Nephron (organoid): ENCODE measurements at regions not wholly inside any gene's neighbourhood (a gene's known extent, or its start where the extent isn't known, plus 50 kb on each side); places are given as distances from the start of the nearest gene placed in this dataset.
"Not testable (repeated sequence)": the region's sequence is repeated elsewhere in the genome, so short reads cannot be mapped to it uniquely, and the experiment has no call there.

Experiments
- H3K27ac Mint-ChIP-seq, 3 experiments: 2 replicates each; pipeline ENCODE4 v1.8.0; 2020; ENCODE audit warnings: mixed read lengths in 3 of 3, mild to moderate bottlenecking in 2 of 3, moderate library complexity in 1 of 3
- H3K27me3 Mint-ChIP-seq: 2 replicates; pipeline ENCODE4 v1.8.0; 2021; ENCODE audit warnings: low read depth, mild to moderate bottlenecking, moderate library complexity, mixed read lengths
- H3K36me3 Mint-ChIP-seq: 2 replicates; pipeline ENCODE4 v1.8.0; 2020; ENCODE audit warnings: low read depth, mixed read lengths
- H3K4me1 Mint-ChIP-seq: 2 replicates; pipeline ENCODE4 v1.8.0; 2020; ENCODE audit warnings: mixed read lengths
- H3K4me3 Mint-ChIP-seq, 3 experiments: 2 replicates each; pipeline ENCODE4 v1.8.0; 2020; ENCODE audit warnings: mild to moderate bottlenecking in 3 of 3, mixed read lengths in 3 of 3, moderate library complexity in 2 of 3
- H3K9me3 Mint-ChIP-seq: 2 replicates; pipeline ENCODE4 v1.8.0; 2020; ENCODE audit warnings: mixed read lengths
- TF ChIP-seq, protein P1 (sequence below), 3 experiments: fragments of 200-600 bp; sonication (generic); IDR thresholded peaks; one replicate each; pipeline ENCODE4 v1.5.0; 2021; ENCODE audit warnings: antibody characterized with exemption in 3 of 3; ENCODE audit not compliant: unreplicated experiment in 3 of 3

DNA sequence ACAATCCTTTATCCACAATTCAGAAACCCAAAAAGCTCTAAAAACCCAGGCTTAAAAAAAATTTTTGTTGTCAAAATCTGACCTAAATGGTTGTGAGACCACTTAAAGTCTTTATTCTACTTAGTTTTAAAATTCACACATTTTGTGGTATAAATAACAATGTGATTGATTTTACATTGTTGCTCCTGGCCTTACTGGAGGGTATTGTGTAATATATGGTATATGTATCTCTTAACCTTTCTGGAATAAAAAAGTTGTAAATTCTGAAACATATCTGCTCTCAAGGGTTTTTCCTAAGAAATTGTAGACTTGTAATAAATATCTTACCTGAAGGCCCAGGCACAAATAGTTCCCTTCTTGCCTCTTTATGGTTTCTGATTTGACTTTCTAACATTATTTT is 73.3 kb upstream of the PNPT1 start:
- H3K9me3 Mint-ChIP-seq = peaks cover 2% of the 10 kb centered on the region
- no peaks in the 10 kb centered on the region for H3K36me3 Mint-ChIP-seq
- TF ChIP-seq, protein P1, sequence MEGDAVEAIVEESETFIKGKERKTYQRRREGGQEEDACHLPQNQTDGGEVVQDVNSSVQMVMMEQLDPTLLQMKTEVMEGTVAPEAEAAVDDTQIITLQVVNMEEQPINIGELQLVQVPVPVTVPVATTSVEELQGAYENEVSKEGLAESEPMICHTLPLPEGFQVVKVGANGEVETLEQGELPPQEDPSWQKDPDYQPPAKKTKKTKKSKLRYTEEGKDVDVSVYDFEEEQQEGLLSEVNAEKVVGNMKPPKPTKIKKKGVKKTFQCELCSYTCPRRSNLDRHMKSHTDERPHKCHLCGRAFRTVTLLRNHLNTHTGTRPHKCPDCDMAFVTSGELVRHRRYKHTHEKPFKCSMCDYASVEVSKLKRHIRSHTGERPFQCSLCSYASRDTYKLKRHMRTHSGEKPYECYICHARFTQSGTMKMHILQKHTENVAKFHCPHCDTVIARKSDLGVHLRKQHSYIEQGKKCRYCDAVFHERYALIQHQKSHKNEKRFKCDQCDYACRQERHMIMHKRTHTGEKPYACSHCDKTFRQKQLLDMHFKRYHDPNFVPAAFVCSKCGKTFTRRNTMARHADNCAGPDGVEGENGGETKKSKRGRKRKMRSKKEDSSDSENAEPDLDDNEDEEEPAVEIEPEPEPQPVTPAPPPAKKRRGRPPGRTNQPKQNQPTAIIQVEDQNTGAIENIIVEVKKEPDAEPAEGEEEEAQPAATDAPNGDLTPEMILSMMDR (IDR thresholded peaks at IDR 0.05; ENCODE audit: unreplicated experiment in 3 of 3) = no peak
- peaks cover 4% of the 10 kb centered on the region for H3K4me1 Mint-ChIP-seq
- H3K4me3 Mint-ChIP-seq = no peak overlapping the region
- no peak overlapping the region for H3K27ac Mint-ChIP-seq
- no peaks in the 10 kb centered on the region for H3K27me3 Mint-ChIP-seq

DNA sequence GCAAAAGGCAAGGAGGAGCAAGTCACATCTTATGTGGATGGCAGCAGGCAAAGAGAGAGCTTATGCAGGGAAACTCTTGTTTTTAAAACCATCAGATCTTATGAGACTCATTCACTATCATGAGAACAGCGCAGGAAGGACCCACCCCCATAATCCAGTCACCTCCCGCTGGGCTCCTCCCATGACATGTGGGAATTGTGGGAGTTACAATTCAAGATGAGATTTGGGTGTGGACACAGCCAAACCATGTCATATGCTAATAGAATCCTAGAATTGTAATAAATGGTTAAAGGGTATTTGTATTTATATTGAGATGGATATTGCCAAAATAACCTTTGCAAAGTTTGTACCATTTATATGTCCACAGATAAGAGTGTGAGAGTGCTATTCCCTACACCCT is 72.1 kb upstream of the PNPT1 start:
- not testable (repeated sequence) for H3K4me1 Mint-ChIP-seq, H3K4me3 Mint-ChIP-seq, H3K27me3 Mint-ChIP-seq, H3K9me3 Mint-ChIP-seq, H3K36me3 Mint-ChIP-seq, H3K27ac Mint-ChIP-seq

DNA sequence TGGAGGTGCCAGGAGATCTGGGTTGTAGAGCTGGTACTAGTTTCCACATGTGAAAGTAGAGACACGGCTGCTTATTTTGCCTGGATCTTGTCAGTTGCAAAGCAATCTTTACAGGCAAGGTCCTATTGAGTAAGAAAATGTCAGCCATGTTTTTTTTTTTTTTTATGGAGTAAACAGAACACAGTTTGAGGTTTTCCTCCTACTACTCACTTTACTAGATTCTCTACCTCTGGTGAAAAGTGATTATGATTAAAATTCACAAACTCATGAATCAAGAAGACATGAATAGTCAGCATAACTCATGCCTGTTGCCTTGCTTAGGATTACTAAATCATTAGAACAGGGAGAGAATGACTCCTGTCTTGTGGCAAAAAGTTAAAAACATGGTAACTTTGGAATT is 70.1 kb upstream of the PNPT1 start:
- Mint-ChIP-seq H3K4me3 (no peak overlapping the region), H3K27me3 (no peaks in the 10 kb centered on the region), H3K9me3 (no peaks in the 10 kb centered on the region), H3K36me3 (no peaks in the 10 kb centered on the region), H3K27ac (no peak overlapping the region), H3K4me1 (no peaks in the 10 kb centered on the region)
- TF ChIP-seq, protein P1 (IDR thresholded peaks at IDR 0.05; ENCODE audit: unreplicated experiment in 3 of 3) = no peak

DNA sequence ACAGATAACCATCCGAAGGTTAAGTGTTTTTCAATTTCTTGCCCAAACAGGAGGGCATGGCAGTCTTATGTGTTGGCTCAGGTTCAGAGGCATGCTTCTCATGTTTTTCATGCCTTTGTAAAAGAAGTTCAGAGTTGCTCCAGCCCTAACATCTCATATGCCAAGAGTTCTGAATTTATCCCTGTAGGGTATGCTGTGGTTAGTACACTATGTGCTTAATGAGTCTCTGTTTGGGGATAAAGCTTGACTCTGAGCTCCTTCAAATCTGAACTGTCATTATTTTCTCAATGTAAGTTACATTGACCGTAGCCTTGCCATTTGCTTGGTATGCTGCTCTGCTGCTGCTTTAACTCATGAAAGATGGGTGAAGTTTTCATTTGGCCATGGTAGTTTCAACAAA is 67.9 kb upstream of the PNPT1 start:
- Mint-ChIP-seq H3K36me3 (no peaks in the 10 kb centered on the region), H3K4me3 (no peak overlapping the region), H3K9me3 (no peaks in the 10 kb centered on the region), H3K4me1 (no peaks in the 10 kb centered on the region), H3K27ac (no peak overlapping the region), H3K27me3 (no peaks in the 10 kb centered on the region)
- TF ChIP-seq, protein P1 (IDR thresholded peaks at IDR 0.05; ENCODE audit: unreplicated experiment in 3 of 3) = no peak

- Mint-ChIP-seq H3K4me1 (no peaks in the 10 kb centered on the region), H3K27me3 (no peaks in the 10 kb centered on the region), H3K36me3 (no peaks in the 10 kb centered on the region), H3K9me3 (no peaks in the 10 kb centered on the region), H3K27ac (no peak overlapping the region), H3K4me3 (no peak overlapping the region)
- TF ChIP-seq, protein P1 (IDR thresholded peaks at IDR 0.05; ENCODE audit: unreplicated experiment in 3 of 3) = no peak
These were observed 67.4 kb upstream of the PNPT1 start for GRCh38 chr2:55761024-55761423.

GRCh38 chr2:55760125-55760524 is 66.5 kb upstream of the PNPT1 start:
- Mint-ChIP-seq H3K36me3 (no peaks in the 10 kb centered on the region), H3K27me3 (no peaks in the 10 kb centered on the region), H3K27ac (no peak overlapping the region), H3K9me3 (no peaks in the 10 kb centered on the region), H3K4me1 (no peaks in the 10 kb centered on the region), H3K4me3 (no peak overlapping the region)
- TF ChIP-seq, protein P1 (IDR thresholded peaks at IDR 0.05; ENCODE audit: unreplicated experiment in 3 of 3) = no peak
